Hematopoietic multipotent progenitor cell (in vitro differentiated cells): ENCODE measurements at regions not wholly inside any gene's neighbourhood (a gene's known extent, or its start where the extent isn't known, plus 50 kb on each side); places are given as distances from the start of the nearest gene placed in this dataset.

Source experiments
- DNase-seq, 3 donors: peaks; one replicate each; pipeline ENCODE4 v3.0.0-alpha.2; 2011 to 2015; ENCODE audit warnings: low read depth in 2 of 3, low spot score in 2 of 3

DNA sequence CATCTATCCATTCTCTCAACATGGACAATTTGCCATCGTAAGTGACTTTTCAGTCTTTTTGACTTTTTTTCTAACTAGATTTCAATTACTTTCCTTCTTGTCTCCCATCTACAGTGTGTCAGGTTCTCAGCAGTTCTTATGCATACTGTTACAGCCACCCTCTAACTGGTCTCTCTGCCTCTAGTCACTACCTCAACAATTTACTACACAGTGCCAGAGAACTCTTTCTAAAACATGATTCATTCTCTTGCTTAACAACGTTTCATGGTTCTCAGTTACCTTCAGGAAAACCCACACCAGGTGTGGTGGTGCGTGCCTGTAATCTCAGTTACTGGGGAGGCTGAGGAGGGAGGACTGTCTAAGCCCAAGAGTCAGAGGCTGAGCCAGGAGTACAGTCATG lies 95.4 kb downstream of the DIPK2A start:
- DNase-seq, result no peak

DNA sequence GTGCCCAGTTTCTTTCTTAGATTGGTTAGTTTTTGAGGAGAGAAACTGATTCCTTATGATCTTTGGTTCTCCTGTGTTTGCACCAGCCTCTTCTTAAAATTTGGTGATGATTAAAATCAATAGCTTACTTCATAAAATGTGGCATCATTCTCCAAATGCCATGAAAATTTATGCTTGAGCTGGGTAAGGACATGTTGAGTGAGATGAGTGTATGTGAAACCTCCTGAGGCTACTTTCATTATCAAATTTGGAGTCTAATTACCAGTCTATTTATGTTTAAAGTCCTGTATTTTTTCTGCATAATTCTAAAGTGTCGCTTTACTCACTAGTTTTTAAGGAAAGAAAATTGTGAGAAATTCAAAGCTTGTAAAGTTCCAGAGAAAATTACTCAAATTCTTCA lies 102.1 kb downstream of the DIPK2A start:
- DNase-seq, result no peak

DNA sequence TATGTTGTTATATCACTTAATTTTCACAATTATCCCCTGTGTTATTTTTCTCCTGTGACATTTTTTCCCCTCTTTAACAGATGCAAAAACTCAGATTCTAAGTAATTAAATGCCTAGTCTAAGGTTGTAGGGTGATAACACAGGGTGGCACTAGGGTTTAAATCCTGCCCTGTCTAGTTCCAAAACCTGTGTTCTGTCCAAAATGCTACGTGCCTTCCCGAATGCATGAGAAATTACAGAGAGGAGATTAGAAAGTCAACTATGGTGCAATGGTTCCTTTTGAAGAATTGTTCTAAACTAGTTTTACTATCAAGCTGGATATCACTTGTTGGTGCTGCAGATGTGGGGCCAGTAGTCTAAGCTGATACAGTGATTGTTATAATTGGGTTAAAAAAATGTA lies 108.0 kb downstream of the DIPK2A start:
- DNase-seq, result no peak

DNA sequence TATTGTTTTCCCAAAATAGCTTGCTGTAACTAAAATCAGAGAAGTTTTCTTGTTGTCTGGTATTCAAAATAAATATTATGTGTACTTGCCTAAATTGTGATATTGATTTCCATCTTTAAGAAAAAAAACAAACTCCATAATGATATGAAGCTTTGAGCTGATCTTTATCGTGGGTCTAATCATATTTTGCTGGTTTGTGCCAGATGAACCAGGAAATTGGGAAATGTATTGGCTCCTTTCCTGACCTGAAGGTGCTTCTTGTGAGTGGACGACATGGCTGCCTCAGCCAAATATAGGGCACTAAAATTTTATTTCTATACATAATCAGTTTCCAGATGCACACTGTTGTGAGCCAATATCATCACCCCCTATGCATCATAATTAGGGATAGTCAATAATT lies 113.3 kb downstream of the DIPK2A start:
- no peak for DNase-seq

DNA sequence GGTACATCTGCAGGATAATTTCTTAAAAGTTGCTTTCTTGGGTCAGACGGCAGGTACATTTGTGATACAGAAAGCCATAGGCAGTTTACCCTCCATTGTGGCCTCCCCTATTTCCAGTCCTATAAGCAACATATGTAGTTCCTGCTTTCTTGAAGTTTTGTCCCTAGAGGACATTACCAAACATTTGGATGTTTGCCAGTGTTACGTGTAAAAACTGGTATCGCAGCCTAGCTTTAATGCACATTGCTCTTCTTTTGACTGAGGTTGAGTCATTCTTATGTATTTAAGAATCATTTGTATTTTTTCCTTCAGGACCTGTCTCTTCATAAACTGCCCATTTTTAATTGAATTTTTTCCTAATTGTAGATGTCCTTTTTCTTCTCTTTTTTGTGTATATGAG lies 114.3 kb downstream of the DIPK2A start:
- peak in 2 of 3 donors; percentile 18 to 35 for DNase-seq

DNA sequence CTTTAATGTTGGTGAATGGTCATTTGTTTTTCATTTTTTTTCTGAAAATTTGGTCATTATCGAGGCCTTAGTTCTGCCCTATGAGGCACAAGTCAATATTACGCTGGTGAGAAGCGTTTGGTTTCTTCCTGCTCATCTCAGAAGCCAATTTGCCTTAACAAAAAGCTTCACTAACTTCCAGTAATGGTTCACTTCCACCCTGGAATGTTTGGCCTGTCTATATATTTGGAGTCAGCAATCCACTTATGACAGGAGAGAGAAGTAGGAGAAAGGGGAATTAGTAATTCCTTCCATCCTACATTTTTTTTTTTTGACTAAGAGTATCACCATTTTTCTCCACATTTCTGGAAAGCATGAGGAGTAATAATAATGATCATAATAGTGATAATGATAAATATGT lies 124.4 kb downstream of the DIPK2A start:
- no peak for DNase-seq

DNA sequence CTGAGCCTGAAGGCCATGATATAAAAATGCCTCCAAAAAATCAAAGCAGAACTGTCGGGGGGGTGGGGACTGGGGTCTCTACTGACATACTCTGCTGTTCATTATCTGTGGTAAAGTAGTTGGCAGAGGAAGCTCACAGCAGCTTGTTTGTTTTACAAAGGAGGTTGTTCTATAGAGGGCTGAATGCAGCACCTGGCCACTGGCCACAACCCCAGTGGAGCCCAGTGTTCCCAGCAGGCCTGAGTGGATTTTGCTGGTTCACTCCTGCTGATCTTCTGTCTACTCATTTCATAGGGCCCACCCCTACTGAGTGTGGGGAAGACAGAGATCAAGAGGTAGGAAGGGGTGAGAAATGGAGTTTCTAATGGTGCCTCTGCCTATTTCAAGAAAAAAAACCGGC lies 125.5 kb downstream of the DIPK2A start:
- no peak for DNase-seq

DNA sequence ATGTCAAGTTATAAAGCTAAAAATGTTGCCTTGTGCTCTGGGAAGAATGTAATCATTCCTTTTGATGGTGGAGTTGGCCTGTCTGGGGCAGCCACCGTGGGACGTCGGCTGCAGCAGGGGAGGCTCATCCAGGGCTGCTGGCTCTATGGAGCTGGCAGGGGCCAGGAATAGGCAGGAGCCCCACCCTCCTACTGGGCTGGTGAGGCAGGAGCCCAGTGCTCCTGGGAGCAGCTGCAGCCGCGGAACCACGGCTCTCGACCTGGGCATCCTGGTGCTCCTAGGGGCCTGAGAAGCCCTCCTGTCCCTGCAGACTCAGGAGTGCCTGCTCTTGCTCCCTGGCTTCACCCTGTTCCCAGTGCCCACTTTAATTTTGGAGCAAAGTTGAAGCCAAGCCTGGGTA lies 127.1 kb downstream of the DIPK2A start:
- no peak for DNase-seq

DNA sequence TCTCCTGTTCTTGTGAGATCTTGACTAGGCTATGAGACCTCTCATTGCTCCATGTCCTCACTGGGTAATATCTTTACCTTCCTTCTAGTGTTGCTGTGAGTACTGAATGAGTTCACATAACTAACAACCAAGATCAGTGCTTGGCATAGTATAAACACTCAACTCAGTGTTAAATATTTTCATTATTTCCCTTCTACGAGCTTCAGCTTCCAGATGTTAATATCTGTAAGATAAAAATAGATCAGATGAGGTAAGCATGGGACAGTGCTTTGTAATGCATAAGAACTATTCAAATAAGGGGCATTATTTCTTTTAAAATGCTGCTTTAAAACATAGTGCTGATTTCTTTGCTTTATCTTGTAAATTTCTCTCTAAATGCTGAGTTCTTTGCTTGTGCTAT lies 130.8 kb downstream of the DIPK2A start:
- no peak for DNase-seq

DNA sequence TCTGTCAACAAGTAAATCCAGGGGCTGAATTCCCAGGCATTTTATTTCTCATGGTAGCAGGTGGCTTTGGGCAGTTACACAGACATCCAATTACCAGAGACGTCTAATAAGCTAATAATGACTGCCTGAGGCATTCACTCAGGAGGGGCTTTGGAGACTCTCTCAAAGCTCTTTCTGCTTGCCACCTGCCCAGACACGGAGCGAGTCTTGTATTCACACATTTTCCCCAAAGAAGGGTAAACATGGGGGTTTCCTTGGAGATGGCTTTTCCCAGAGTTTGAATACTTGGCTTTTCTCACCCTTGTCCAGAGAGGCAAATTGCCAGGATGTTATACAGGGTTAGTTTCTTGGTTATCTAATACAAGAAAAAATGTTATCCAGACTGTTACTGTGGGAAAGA lies 132.6 kb downstream of the DIPK2A start:
- no peak for DNase-seq

DNA sequence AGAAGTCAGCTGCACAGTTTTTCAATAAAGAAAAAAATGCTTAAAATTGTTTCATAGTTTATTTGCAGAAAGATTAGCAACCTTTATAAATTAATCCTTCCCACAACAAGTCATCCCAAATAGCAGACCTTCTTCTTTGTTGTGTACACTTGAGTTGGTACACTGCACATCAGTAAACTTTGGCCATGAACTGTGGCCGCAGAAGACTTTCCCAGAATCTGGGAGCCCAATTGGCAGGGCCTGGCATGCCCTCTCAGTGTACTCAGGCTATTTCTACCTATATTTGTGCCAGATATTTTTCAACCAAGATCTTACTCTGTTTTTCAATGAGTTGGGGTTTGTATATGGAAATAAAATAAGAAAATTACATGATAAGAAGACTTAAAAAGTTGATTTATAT lies 133.1 kb downstream of the DIPK2A start:
- DNase-seq, result no peak

DNA sequence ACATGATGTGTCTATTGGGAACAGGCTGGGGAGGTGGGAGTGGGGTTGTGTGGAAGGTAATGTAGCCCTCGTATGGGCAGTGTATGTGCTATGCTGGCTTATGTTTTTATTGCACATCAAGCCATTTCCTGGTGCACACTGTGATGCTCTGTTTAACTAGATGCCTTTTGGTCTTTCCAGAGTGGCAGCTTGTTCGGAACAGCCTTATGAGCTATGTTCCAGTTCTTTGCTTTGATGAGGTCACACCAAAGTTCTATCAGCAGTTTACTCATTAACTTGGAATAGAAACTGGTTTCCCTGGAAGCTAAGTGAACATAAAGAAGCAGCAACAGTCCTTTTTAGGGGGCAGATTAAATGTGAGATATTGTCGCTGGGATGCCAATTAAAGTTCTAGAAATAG lies 133.9 kb downstream of the DIPK2A start:
- no peak for DNase-seq

DNA sequence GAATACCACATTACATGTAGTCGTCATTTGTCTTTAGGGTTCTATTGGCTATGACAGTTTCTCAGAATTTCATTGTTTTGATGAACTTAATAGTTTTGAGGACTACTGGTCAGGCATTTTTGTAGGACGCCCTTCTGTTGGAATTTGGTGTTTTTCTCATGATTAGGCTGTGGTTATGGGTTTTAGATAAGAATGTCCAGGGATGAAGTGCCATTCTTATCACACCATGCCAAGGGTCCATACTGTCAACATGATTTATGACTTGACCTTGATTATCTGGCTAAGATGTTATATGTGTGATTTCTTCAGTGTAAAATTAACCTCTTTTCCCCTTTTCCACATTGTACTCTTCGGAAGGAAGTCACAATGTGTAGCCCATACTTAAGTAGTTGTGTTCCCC lies 135.3 kb downstream of the DIPK2A start:
- DNase-seq, result peak in 1 of 3 donors; percentile 5

DNA sequence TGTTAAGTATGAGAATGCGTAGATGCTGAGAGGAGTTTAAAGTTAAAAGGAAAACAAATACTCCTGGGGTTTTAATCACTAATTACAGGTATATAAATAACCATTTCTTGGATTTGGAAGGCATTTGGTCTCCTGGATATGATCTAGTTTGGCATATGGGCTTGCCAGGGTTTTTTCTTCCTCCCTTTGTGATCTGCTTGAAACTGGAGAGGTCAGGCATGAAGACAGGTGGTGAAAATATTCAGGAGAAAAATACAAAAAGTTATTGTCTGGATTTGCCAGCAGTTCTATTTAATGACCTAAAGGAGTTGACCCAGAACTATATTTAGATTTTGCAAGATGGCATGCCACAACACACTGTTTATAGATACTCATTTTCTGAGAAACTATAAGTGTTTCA lies 136.3 kb downstream of the DIPK2A start:
- DNase-seq, result no peak

DNA sequence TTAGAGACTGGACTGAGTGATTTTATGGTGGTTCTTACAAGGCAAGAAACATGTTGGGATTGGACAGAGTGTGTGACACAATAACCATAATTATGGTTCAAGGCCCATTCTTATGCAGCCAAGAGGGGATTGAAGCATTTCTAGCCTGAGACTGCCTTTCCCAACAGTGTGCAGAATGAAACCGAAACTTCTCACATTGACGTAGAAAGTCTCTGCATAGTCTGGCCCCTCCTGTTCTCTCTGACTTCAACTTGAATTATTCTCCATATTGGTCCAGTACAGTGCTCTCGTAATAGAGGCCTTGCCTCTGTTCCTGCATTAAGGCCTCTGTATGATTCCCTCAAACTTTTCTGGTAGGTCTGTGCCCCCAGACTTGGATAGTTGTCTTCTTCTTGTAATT lies 138.3 kb downstream of the DIPK2A start:
- DNase-seq, result peak in 1 of 3 donors; percentile 4

DNA sequence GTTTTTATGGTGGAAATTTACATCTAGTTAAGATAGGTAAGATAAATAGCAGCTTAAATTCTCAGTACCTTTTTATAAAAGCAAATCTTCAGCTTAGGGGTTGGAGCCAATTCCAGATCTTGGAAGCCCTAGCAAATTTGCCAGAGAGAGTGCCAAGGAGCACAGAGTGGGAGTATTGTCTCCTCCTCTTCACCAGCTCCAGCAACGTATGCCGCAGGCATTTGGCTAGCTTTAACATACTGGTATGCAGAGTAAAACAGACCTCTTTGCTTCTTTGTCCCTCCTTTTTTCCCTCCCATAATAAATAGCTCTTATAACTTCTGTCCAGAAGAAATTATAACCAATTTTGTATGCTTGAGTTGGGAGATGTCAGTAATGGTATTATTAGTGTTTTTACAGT lies 140.4 kb downstream of the DIPK2A start:
- DNase-seq, result no peak

DNA sequence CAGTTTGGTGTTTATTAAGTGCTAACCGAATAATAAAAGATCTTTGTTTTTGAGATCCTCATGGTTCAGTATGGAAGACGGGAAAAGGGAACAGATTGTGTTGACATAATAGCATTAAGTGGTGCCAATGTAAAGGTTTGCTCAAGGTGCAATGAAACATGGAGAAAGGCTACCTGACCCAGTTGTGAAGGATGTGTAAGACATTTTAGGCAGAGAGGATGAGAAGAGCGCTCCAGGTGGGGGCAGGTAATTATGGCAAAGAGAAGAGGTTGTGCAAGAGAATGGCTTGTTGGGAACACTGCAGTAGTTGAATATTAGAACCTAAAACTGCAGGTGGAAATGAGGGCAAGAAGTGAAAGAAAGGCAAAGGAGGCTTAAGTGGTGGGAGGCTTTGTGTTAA lies 140.8 kb downstream of the DIPK2A start:
- DNase-seq, result no peak

DNA sequence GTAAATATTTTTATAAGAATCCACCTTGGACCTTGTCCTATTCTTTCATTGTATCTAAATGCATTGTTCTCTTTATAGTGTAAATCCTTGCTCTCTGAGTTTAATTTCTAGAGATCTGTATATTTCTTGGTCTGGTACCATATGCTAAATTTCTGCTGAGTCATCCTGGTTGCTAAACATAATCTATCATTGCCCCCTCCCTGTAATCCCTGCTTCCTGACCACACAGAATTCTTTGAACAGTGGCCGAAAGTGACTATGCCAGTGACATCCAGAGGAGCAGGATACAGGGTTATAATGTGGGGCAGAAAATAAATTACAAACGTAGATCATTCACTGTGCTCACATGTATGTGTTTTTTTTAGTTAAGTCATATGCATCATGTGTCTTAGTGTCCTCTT lies 143.1 kb downstream of the DIPK2A start:
- DNase-seq, result no peak

DNA sequence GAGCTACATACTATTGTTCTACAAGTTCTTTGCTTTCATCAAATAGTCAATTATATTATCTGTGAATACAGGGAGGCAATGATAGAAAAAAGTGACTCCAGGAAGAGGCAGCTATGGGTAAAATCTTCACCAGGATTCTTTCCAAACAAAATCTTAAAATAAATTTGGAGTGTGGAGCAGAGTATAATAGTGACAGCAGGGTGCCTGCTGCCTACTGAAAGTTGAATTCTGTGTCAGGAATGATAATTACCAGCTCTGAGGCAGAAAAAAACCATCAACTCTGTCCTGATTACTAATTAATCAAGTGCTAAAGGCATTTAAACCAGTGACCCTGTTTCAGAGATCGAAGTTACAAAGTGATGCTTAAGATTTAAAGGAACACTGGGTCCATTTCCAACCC lies 148.0 kb downstream of the DIPK2A start:
- no peak for DNase-seq

DNA sequence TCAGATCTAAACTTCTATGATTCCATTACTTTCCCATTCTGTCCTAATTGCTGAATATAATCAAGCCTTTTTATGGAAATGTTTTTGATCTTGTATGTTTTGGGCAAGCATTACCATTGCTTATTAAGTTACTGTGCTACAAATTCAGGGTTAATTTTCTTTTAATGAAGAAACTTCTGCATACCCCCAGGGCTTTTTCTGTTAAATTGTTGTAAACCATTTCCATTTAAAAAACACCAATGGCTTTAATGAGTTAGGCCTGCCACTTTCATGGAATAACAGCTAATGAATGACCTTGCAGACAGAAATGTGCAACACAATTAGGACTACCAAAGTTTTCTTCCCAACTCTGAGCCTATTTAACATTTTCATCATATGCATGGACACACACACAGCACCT lies 150.0 kb downstream of the DIPK2A start:
- no peak for DNase-seq

DNA sequence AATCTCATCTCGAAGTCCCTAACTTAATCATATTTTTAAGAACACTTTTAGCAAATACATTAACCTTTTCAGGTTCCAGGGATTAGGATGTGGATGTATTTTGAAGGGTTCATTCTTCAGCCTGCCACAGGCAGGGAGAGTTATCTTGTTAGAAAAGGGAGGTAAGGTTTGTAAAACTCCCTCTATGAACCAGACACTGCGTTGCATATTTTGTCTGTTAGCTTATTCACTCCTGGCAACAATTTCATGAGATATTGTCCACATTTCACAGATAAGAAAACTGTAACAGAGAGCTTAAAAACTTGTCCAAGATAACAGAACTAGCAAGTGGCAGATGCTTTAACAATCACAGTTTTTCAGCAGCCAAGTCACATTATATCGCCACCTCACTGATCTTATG lies 155.4 kb downstream of the DIPK2A start:
- DNase-seq, result no peak

DNA sequence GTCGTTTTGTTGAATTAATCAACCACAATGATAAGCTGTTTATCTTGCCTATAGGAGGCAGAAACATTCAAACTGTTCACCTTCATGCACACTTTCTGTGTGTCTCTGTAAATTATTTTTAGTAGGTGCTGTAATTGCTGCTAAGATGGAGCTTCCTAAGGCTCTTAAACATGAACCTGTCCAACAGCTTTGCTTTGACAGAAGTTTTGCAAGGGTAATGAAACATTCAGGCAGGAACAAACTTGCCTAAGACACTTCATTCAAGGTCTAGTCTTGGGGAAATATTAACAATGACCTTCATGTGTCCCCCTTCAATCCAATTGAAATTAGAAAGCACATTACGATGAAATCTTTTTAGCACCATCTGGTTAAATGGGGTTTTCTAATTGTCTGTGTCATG lies 156.1 kb downstream of the DIPK2A start:
- DNase-seq, result no peak

DNA sequence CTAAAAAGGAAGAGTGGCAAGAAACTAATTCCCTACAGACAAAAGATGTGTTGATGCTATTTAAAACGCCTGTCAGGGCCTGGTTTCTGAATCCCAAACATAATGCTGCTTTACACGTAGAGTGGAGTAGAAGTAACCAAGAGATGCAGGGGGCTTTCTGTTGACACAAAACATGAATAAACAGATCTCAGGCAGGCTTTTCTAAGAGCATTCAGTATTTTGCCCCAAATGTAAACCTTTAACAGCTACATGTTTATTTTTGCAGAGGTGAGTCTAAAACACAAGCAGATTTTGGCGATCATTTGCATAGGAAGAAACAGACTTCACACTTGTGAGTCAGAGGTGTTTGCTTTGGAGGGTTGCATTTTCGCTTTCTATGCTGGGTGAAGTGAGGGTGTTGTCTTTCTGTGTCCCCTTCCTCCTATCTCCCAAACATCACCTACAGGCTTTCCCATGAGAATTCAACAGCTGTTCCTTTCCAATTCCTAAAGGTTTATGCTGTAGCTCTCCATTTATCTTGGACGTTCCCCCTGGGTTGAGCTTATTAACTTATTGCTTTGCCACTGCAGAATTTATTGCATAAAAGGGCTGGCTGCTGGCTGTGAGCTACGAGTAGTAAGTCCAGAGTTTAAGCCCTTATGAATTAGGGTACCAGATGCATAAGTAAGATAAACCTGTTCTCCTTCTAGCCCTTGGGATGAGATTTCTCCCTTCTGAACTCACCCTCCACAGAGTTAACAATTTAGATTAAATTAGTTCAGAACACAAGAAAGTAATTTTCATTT lies 156.7 kb downstream of the DIPK2A start:
- no peak for DNase-seq
